Calu3 (cell line): ENCODE measurements at regions not wholly inside any gene's neighbourhood (a gene's known extent, or its start where the extent isn't known, plus 50 kb on each side); places are given as distances from the start of the nearest gene placed in this dataset.

ENCODE experiments used
- BruUV-seq: library from RNA; stranded (reverse); fragments of 400-500 nt; replicated peaks from 2 replicates; lab custom pipeline; 2021; lab: Mats Ljungman, UMichigan
- CTCF ChIA-PET: fragments of 300-600 bp; sonication (Branson Sonifier 250); formaldehyde crosslinking; loops from one replicate; lab custom pipeline; 2022; ENCODE audit warnings: antibody characterized with exemption; lab: Charles Lee
- DNase-seq: peaks from one replicate; pipeline ENCODE4 v3.0.0; 2022
- H3K27ac Mint-ChIP-seq: one replicate; pipeline ENCODE4 v1.8.0; 2022; ENCODE audit warnings: mixed read lengths; ENCODE audit not compliant: unreplicated experiment
- H3K27me3 Mint-ChIP-seq: one replicate; pipeline ENCODE4 v1.8.0; 2022; ENCODE audit warnings: mixed read lengths; ENCODE audit not compliant: unreplicated experiment
- H3K36me3 Mint-ChIP-seq: one replicate; pipeline ENCODE4 v1.8.0; 2022; ENCODE audit warnings: mild to moderate bottlenecking, moderate library complexity, mixed read lengths; ENCODE audit not compliant: insufficient read depth, unreplicated experiment
- H3K4me1 Mint-ChIP-seq: one replicate; pipeline ENCODE4 v1.8.0; 2022; ENCODE audit warnings: mild to moderate bottlenecking, low read depth, mixed read lengths; ENCODE audit not compliant: unreplicated experiment
- H3K4me3 Mint-ChIP-seq: one replicate; pipeline ENCODE4 v1.8.0; 2022; ENCODE audit warnings: mild to moderate bottlenecking, low read depth, moderate library complexity, mixed read lengths; ENCODE audit not compliant: unreplicated experiment
- H3K9me3 Mint-ChIP-seq: one replicate; pipeline ENCODE4 v1.8.0; 2022; ENCODE audit warnings: low read depth, mixed read lengths; ENCODE audit not compliant: unreplicated experiment
- CTCF ChIP-seq: fragments of 200-600 bp; IDR thresholded peaks from one replicate; pipeline ENCODE4 v1.8.0; 2022; ENCODE audit warnings: antibody characterized with exemption; ENCODE audit not compliant: unreplicated experiment
- intact Hi-C: fragments of 100-400 bp; cut with micrococcal nuclease; formaldehyde crosslinking; loops from one replicate; pipeline ENCODE4 v1.10.0; 2022; ENCODE audit not compliant: unreplicated experiment

- H3K36me3 Mint-ChIP-seq = no peaks in the 10 kb centered on the region
- CTCF ChIA-PET = no interaction called here
- peaks cover 22% of the 10 kb centered on the region for H3K4me1 Mint-ChIP-seq
- H3K27me3 Mint-ChIP-seq = no peaks in the 10 kb centered on the region
- no peak overlapping the region for H3K27ac Mint-ChIP-seq
- BruUV-seq = no TSS peak
- TF ChIP-seq CTCF = no peak
- DNase-seq = no peak
- H3K9me3 Mint-ChIP-seq = no peaks in the 10 kb centered on the region
- no peak overlapping the region for H3K4me3 Mint-ChIP-seq
- intact Hi-C loops = no loop called here
Measured at GRCh38 chr3:89584398-89584797, 477.0 kb downstream of the EPHA3 start.

- H3K36me3 Mint-ChIP-seq = no peaks in the 10 kb centered on the region
- H3K4me1 Mint-ChIP-seq = peaks cover 22% of the 10 kb centered on the region
- no peak for DNase-seq
- H3K27me3 Mint-ChIP-seq = no peaks in the 10 kb centered on the region
- intact Hi-C loops = loop anchor here (5.0 kb wide), 1 partner anchor 111 kb away; no protein-coding TSS in a partner anchor
- H3K4me3 Mint-ChIP-seq = no peak overlapping the region
- no peaks in the 10 kb centered on the region for H3K9me3 Mint-ChIP-seq
- BruUV-seq = no TSS peak
- no peak for TF ChIP-seq CTCF
- CTCF ChIA-PET = interaction anchor here (1.4 kb wide), 1 partner anchor 105 kb away, joined by 3 read pairs; no protein-coding TSS in a partner anchor
- H3K27ac Mint-ChIP-seq = peak overlapping the region; percentile 54
Measured at GRCh38 chr3:89586256-89586655, 478.8 kb downstream of the EPHA3 start.

GRCh38 chr3:89586676-89587075 lies 479.3 kb downstream of the EPHA3 start:
- CTCF ChIA-PET = interaction anchor here (1.4 kb wide), 1 partner anchor 106 kb away, joined by 3 read pairs; no protein-coding TSS in a partner anchor
- no peak for TF ChIP-seq CTCF
- DNase-seq = no peak
- peak overlapping the region; percentile 54 for H3K27ac Mint-ChIP-seq
- no peaks in the 10 kb centered on the region for H3K36me3 Mint-ChIP-seq
- H3K4me3 Mint-ChIP-seq = no peak overlapping the region
- no TSS peak for BruUV-seq
- H3K9me3 Mint-ChIP-seq = no peaks in the 10 kb centered on the region
- H3K27me3 Mint-ChIP-seq = no peaks in the 10 kb centered on the region
- H3K4me1 Mint-ChIP-seq = peaks cover 22% of the 10 kb centered on the region
- intact Hi-C loops = loop anchor here (5.0 kb wide), 1 partner anchor 111 kb away; no protein-coding TSS in a partner anchor

- intact Hi-C loops = no loop called here
- Mint-ChIP-seq H3K4me3 (no peak overlapping the region), H3K27ac (no peak overlapping the region), H3K4me1 (peaks cover 10% of the 10 kb centered on the region), H3K36me3 (no peaks in the 10 kb centered on the region), H3K27me3 (no peaks in the 10 kb centered on the region), H3K9me3 (peaks cover 11% of the 10 kb centered on the region)
- no peak for DNase-seq
- TF ChIP-seq CTCF = no peak
- CTCF ChIA-PET = no interaction called here
- BruUV-seq = no TSS peak
Measured at GRCh38 chr3:89606151-89606550, 498.7 kb downstream of the EPHA3 start.
